HepG2 (cell line): ENCODE measurements at regions not wholly inside any gene's neighbourhood (a gene's known extent, or its start where the extent isn't known, plus 50 kb on each side); places are given as distances from the start of the nearest gene placed in this dataset.

Experiments
- ATAC-seq: fragments of 200-7000 bp; cut with Tn5 transposase; 3 replicates; pipeline ENCODE4 v1.9.1; 2020; ENCODE audit warnings: mild to moderate bottlenecking, moderate library complexity
- BruUV-seq: library from RNA; stranded (reverse); fragments of 400-500 nt; replicated peaks from 2 replicates; lab custom pipeline; 2021; lab: Mats Ljungman, UMichigan
- CTCF ChIA-PET: fragments of 300-600 bp; formaldehyde crosslinking; extraction: SDS; loops from one replicate; lab custom pipeline; 2021; ENCODE audit warnings: low total read pairs, inconsistent platforms, low intra/inter-chr PET ratio; lab: Yijun Ruan, JAX
- POLR2A ChIA-PET: fragments of 350-600 bp; sonication (Branson Sonifier 250); formaldehyde crosslinking; loops from one replicate; lab custom pipeline; 2020; ENCODE audit warnings: antibody characterized with exemption, inconsistent platforms; lab: Yijun Ruan, JAX
- DNase-seq: peaks from one replicate; pipeline ENCODE4 v3.0.0-alpha.2; 2015; ENCODE audit warnings: low spot score
- FAIRE-seq: peaks from 3 replicates; lab custom pipeline; 2011; peaks lifted over from hg19 to GRCh38; lab: Jason Lieb, UNC
- H2AFZ ChIP-seq: one replicate; pipeline ENCODE4 v1.6.1; 2011; ENCODE audit warnings: low read length, inconsistent platforms
- H3K27ac ChIP-seq: fragments of 300-600 bp; 3 replicates; pipeline ENCODE4 v1.8.0; 2011; ENCODE audit warnings: mixed run types, mild to moderate bottlenecking, mixed read lengths, low read length, inconsistent platforms; ENCODE audit not compliant: insufficient read depth; ENCODE audit errors: extremely low read length
- H3K27me3 ChIP-seq, 2 experiments: fragments of 200-600 bp in 1 of 2; 2 replicates in 1 of 2; 3 replicates in 1 of 2; pipeline versions ENCODE4 v1.6.0 to v1.8.0; 2011; ENCODE audit warnings: low read length in 2 of 2, mild to moderate bottlenecking in 2 of 2, moderate library complexity in 2 of 2, inconsistent platforms in 1 of 2; ENCODE audit not compliant: insufficient read depth in 2 of 2, control insufficient read depth in 1 of 2
- H3K36me3 ChIP-seq, 2 experiments: fragments of 200-600 bp in 1 of 2; replicated peaks in 1 of 2; 2 replicates in 1 of 2; 3 replicates in 1 of 2; pipeline versions ENCODE4 v1.5.1 to v1.8.0; 2011; ENCODE audit warnings: low read length in 2 of 2, inconsistent platforms in 1 of 2; ENCODE audit not compliant: insufficient read depth in 2 of 2, control insufficient read depth in 1 of 2
- H3K4me1 ChIP-seq: 2 replicates; pipeline ENCODE4 v1.5.1; 2012; ENCODE audit warnings: low read length, inconsistent platforms; ENCODE audit not compliant: insufficient read depth
- H3K4me2 ChIP-seq: 2 replicates; pipeline ENCODE4 v1.6.0; 2011; ENCODE audit warnings: low read depth, low read length, inconsistent platforms
- H3K4me3 ChIP-seq, 3 experiments: fragments of 200-600 bp in 1 of 3; sonication (generic), shearing (Covaris generic) in 1 of 3; replicated peaks in 1 of 3; 2 replicates each; pipeline ENCODE4 v1.5.1; 2011 to 2016; ENCODE audit warnings: low read length in 3 of 3, inconsistent platforms in 2 of 3, low read depth in 2 of 3, mild to moderate bottlenecking in 2 of 3, control low read depth in 1 of 3, mixed read lengths in 1 of 3; ENCODE audit not compliant: insufficient read depth in 1 of 3
- H3K79me2 ChIP-seq: one replicate; pipeline ENCODE4 v1.6.1; 2011; ENCODE audit warnings: low read length, inconsistent platforms; ENCODE audit not compliant: insufficient read depth
- H3K9ac ChIP-seq: 2 replicates; pipeline ENCODE4 v1.6.0; 2011; ENCODE audit warnings: mild to moderate bottlenecking, low read depth, low read length, inconsistent platforms; ENCODE audit not compliant: insufficient read depth
- H3K9me3 ChIP-seq: 2 replicates; pipeline ENCODE4 v1.5.1; 2012; ENCODE audit warnings: mild to moderate bottlenecking, low read length
- H4K20me1 ChIP-seq: 2 replicates; pipeline ENCODE4 v1.6.0; 2011; ENCODE audit warnings: inconsistent platforms, mild to moderate bottlenecking, low read length, moderate library complexity; ENCODE audit not compliant: insufficient read depth
- MAFG ChIP-seq: sonication (generic); formaldehyde crosslinking; IDR thresholded peaks from 2 replicates; pipeline ENCODE4 v1.5.1; 2020; ENCODE audit warnings: mild to moderate bottlenecking, missing genetic modification reagents
- NCOR1 ChIP-seq: fragments of 200-600 bp; sonication (generic); IDR thresholded peaks from 2 replicates; pipeline ENCODE4 v1.7.0; 2017; ENCODE audit warnings: antibody characterized with exemption, low read length, borderline replicate concordance
- POLR2AphosphoS5 ChIP-seq: IDR thresholded peaks from 2 replicates; pipeline ENCODE4 v1.6.1; 2012; ENCODE audit warnings: low read depth, low read length
- SNRNP70 ChIP-seq: fragments of 200-400 bp; formaldehyde crosslinking; IDR thresholded peaks from 2 replicates; pipeline ENCODE4 v1.6.1; 2017; ENCODE audit warnings: mild to moderate bottlenecking, low read depth, low read length, moderate library complexity
- ZNF225 ChIP-seq: sonication (generic); formaldehyde crosslinking; IDR thresholded peaks from 2 replicates; pipeline ENCODE4 v1.4.0; 2020; ENCODE audit warnings: mild to moderate bottlenecking, missing genetic modification reagents
- ZNF414 ChIP-seq: sonication (generic); formaldehyde crosslinking; IDR thresholded peaks from 2 replicates; pipeline ENCODE4 v1.5.0; 2020; ENCODE audit warnings: missing genetic modification reagents
- WGBS: methylation state at CpG from one replicate; pipeline ENCODE4 v1.1.6; 2017; ENCODE audit warnings: low lambda C conversion rate; 5-methylcytosine and 5-hydroxymethylcytosine counted together
- in situ Hi-C: cut with HindIII; loops from 2 replicates; pipeline ENCODE4 v1.10.0; 2017; ENCODE audit warnings: low pct_unique_long_range_greater_than_20kb; ENCODE audit not compliant: extremely low pct_ligation_motif_present
- intact Hi-C: fragments of 100-400 bp; cut with micrococcal nuclease; formaldehyde crosslinking; loops from one replicate; pipeline ENCODE4 v1.10.0; 2022; ENCODE audit not compliant: unreplicated experiment
- TF ChIP-seq, protein P1 (sequence below): sonication (generic); formaldehyde crosslinking; IDR thresholded peaks from 2 replicates; pipeline ENCODE4 v1.4.0; 2020; ENCODE audit warnings: mild to moderate bottlenecking, low read depth, missing genetic modification reagents
- TF ChIP-seq, protein P2 (sequence below): sonication (generic); formaldehyde crosslinking; IDR thresholded peaks from 2 replicates; pipeline ENCODE4 v1.5.1; 2020; ENCODE audit warnings: mild to moderate bottlenecking, missing genetic modification reagents, borderline replicate concordance

DNA sequence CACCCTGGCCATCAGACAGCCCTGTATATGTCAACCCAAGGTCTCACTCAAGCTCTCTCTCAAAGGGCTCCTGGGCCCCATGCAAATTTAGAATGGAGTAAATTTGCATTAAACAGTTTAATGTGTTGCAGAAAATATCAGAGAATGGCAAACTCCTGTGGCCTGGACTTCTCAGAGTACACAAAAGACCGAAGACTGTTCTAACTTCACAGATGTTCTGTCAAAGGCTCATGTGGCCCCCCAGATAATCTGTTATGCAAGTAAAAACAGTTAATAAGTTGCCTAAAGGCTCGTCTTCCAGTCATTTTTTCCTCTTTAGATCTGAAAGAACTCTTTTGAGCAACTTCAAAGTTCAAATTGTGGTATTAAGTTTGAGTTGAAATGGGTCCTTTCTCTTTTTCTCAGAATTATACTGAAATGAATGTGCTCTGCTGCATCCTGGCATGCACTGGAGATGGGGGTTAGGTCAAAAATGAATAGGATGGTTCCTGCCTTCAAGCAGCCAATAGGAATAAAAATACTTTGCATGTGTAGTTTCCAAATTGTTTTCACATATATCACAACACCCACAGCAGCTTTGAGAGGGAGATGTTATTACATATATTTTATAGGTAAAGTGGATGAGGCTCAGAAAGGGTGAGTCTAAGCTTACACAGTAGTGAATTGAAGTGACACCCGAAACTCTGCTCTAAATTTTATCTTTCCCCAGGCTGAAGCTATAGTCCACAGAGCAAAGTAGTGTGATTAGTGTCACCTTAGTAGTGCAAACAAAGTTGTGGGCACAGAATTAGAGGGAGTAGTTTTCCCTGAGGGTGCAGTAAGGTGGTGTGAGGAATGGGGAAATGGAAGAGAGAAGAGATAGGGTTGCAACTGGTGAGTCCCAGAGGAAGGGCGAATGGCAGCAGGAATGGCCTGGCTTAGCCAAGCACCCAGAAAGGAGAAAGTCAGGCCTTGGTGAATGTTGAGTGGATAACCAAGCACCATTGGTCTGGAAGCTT is 205.0 kb upstream of the RFC3 start (continued):
- TF ChIP-seq MAFG = no peak
- no peak for TF ChIP-seq ZNF225

- H3K4me1 ChIP-seq = peaks cover 47% of the 10 kb centered on the region
- BruUV-seq = no TSS peak
- intact Hi-C loops = no loop called here
- no peak overlapping the region for H2AFZ ChIP-seq
- H3K9me3 ChIP-seq = no peaks in the 10 kb centered on the region
- H3K27me3 ChIP-seq = no peaks in the 10 kb centered on the region
- ATAC-seq (no peak), FAIRE-seq (no peak), DNase-seq (no peak)
- TF ChIP-seq NCOR1 (no peak), POLR2AphosphoS5 (no peak), SNRNP70 (no peak), ZNF414 (CRISPR knock-in tag) (no peak)
- TF ChIP-seq, protein P1, sequence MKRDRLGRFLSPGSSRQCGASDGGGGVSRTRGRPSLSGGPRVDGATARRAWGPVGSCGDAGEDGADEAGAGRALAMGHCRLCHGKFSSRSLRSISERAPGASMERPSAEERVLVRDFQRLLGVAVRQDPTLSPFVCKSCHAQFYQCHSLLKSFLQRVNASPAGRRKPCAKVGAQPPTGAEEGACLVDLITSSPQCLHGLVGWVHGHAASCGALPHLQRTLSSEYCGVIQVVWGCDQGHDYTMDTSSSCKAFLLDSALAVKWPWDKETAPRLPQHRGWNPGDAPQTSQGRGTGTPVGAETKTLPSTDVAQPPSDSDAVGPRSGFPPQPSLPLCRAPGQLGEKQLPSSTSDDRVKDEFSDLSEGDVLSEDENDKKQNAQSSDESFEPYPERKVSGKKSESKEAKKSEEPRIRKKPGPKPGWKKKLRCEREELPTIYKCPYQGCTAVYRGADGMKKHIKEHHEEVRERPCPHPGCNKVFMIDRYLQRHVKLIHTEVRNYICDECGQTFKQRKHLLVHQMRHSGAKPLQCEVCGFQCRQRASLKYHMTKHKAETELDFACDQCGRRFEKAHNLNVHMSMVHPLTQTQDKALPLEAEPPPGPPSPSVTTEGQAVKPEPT = no peak
- TF ChIP-seq, protein P2, sequence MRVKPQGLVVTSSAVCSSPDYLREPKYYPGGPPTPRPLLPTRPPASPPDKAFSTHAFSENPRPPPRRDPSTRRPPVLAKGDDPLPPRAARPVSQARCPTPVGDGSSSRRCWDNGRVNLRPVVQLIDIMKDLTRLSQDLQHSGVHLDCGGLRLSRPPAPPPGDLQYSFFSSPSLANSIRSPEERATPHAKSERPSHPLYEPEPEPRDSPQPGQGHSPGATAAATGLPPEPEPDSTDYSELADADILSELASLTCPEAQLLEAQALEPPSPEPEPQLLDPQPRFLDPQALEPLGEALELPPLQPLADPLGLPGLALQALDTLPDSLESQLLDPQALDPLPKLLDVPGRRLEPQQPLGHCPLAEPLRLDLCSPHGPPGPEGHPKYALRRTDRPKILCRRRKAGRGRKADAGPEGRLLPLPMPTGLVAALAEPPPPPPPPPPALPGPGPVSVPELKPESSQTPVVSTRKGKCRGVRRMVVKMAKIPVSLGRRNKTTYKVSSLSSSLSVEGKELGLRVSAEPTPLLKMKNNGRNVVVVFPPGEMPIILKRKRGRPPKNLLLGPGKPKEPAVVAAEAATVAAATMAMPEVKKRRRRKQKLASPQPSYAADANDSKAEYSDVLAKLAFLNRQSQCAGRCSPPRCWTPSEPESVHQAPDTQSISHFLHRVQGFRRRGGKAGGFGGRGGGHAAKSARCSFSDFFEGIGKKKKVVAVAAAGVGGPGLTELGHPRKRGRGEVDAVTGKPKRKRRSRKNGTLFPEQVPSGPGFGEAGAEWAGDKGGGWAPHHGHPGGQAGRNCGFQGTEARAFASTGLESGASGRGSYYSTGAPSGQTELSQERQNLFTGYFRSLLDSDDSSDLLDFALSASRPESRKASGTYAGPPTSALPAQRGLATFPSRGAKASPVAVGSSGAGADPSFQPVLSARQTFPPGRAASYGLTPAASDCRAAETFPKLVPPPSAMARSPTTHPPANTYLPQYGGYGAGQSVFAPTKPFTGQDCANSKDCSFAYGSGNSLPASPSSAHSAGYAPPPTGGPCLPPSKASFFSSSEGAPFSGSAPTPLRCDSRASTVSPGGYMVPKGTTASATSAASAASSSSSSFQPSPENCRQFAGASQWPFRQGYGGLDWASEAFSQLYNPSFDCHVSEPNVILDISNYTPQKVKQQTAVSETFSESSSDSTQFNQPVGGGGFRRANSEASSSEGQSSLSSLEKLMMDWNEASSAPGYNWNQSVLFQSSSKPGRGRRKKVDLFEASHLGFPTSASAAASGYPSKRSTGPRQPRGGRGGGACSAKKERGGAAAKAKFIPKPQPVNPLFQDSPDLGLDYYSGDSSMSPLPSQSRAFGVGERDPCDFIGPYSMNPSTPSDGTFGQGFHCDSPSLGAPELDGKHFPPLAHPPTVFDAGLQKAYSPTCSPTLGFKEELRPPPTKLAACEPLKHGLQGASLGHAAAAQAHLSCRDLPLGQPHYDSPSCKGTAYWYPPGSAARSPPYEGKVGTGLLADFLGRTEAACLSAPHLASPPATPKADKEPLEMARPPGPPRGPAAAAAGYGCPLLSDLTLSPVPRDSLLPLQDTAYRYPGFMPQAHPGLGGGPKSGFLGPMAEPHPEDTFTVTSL (CRISPR knock-in tag) = no peak
- no peaks in the 10 kb centered on the region for H4K20me1 ChIP-seq
- ChIA-PET CTCF (no interaction called here), POLR2A (no interaction called here)
- in situ Hi-C loops = loop anchor here (10.0 kb wide), 1 partner anchor 109 kb away; no protein-coding TSS in a partner anchor
- no peak overlapping the region for H3K4me2 ChIP-seq
- H3K27ac ChIP-seq = no peak overlapping the region
- no peaks in the 10 kb centered on the region for H3K79me2 ChIP-seq
- 100% methylated on average over 2 of the region's 2 CpGs for WGBS
- no peaks in the 10 kb centered on the region for H3K36me3 ChIP-seq
- H3K9ac ChIP-seq = no peak overlapping the region
- no peak overlapping the region for H3K4me3 ChIP-seq
Measured at GRCh38 chr13:33615436-33615835, 202.5 kb upstream of the RFC3 start.
